GM19324 (cell line): ENCODE measurements at regions not wholly inside any gene's neighbourhood (a gene's known extent, or its start where the extent isn't known, plus 50 kb on each side); places are given as distances from the start of the nearest gene placed in this dataset.

Experiments used
- ATAC-seq: cut with Tn5 transposase; IDR thresholded peaks from one replicate; pipeline ENCODE4 v1.9.1; 2021; ENCODE audit warnings: mild to moderate bottlenecking, moderate library complexity; ENCODE audit not compliant: unreplicated experiment, low FRiP score

DNA sequence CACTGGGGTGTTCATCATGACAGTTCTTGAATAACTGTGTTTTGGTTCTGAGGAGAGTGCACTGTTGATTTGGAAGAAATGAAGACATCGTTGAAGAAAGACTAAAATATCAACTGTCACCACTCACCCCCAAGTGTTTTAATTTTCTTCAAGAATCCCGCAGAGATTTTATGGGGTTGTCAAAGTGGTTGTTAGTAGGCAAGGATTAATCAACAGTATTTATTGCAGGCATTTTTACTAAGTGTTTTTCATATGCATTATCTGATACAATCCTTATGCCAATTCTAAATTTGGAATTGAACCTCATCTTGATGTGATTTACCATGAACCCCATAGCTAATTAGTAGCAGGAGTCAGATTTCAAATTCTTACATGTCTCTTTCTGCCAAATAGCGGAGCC, 63.7 kb upstream of the OBI1 start:
- no peak for ATAC-seq

DNA sequence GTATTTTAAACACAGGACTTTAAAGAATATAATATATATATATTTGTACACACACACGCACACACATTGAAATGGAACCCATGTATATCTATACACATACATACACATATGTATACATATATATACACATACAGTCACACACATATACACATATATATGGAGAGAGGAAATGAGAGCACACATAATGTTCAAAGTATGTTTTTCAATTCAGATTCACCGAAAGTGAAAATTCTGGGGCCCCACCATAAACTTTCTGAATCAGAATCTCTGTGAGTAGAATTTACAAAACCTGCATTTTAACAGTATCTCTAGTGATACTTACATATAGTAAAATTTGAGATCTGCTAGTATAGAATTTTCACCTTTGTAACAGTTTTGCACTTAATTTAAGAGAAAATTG, 60.4 kb upstream of the OBI1 start:
- no peak for ATAC-seq

DNA sequence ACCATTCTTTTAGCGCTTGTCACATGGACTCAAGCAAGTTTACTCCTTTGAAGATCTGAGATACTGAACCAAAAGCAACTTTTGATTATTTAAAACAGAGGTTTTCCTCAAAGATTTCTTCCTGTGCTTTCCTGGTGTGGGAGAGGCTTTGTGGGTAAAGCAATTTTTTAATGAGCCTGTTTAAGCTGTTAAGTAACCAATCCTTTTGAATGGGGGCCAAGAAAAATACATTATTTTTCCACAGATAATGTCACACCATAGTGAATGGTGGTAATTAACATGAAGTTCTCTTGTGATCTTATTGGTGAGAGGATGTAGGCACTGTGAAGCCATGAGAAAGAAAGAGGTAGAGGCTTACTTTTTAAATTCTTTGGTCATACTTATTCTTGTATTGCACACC, 55.8 kb upstream of the OBI1 start:
- ATAC-seq, result no peak

DNA sequence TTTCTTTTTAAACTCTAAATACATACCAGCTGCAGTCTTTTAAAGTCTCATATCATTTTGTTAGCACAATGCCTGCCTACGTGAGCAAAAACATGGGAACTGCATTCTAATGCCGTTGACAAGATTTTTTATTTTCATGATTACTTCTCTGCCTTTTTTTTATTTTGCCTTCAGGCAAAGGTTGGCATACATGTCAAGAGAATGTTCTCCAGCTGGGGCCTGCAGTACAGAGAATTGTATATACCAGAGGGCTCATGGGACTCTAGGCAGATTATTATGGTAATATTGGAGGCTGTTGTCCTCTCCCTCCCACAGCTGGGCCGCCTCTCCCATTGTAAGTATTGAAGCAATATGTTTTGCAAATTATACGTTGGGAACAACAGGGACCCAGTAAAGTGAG, 53.9 kb upstream of the OBI1 start:
- no peak for ATAC-seq

DNA sequence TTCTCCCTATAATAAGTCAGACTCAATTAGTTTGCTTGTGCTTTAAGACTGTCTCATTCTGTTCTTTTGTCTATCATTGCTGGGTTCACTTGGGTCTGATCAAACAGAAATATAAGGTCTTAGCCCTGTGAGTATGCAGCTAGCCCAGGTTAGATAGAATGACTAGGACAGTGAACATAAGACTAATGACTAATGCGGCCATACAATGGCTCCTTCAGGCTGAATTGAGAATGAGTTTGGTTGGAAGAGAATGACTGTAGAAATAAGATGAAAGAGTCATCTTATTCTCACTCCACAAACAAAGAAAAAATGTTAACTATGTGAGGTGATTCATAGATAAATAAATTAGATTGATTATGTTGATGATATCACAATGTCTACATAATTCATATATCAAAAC, 50.1 kb upstream of the OBI1 start:
- ATAC-seq, result no peak
